ENCODE measurements at regions not wholly inside any gene's neighbourhood (a gene's known extent, or its start where the extent isn't known, plus 50 kb on each side); places are given as distances from the start of the nearest gene placed in this dataset.

GRCh38 chr11:110960167-110960566 is 247.9 kb upstream of the ARHGAP20 start:
- H3K9me3 ChIP-seq (ENCODE audit: control insufficient read depth, low read length) = no peaks in the 10 kb centered on the region
- no peak overlapping the region for H3K27ac ChIP-seq (ENCODE audit: low read depth in 1 of 2, low read length in 2 of 2)
- 67 to 74% methylated on average over 3 of the region's 3 CpGs for WGBS, 2 donors
- H3K4me1 ChIP-seq (ENCODE audit: control insufficient read depth in 1 of 2, insufficient read depth in 2 of 2, low read length in 2 of 2) = no peaks in the 10 kb centered on the region
- DNase-seq (no peak), ATAC-seq (ENCODE audit: low FRiP score) (no peak)
- no peaks in the 10 kb centered on the region for H3K36me3 ChIP-seq (ENCODE audit: control insufficient read depth in 1 of 2, insufficient read depth in 2 of 2, low read length in 1 of 2)
- H3K27me3 ChIP-seq (ENCODE audit: control insufficient read depth in 1 of 2, insufficient read depth in 2 of 2, low read length in 1 of 2) = no peaks in the 10 kb centered on the region
- H3K4me3 ChIP-seq (ENCODE audit: low read length in 2 of 2) = no peak overlapping the region
- intact Hi-C loops (cut with DNase I) = no loop called here

GRCh38 chr11:110958216-110958615 is 246.0 kb upstream of the ARHGAP20 start:
- Histone ChIP-seq H3K36me3 (ENCODE audit: control insufficient read depth in 1 of 2, insufficient read depth in 2 of 2, low read length in 1 of 2) (no peaks in the 10 kb centered on the region), H3K9me3 (ENCODE audit: control insufficient read depth, low read length) (no peaks in the 10 kb centered on the region), H3K4me3 (ENCODE audit: low read length in 2 of 2) (no peak overlapping the region), H3K27me3 (ENCODE audit: control insufficient read depth in 1 of 2, insufficient read depth in 2 of 2, low read length in 1 of 2) (no peaks in the 10 kb centered on the region), H3K27ac (ENCODE audit: low read depth in 1 of 2, low read length in 2 of 2) (no peak overlapping the region), H3K4me1 (ENCODE audit: control insufficient read depth in 1 of 2, insufficient read depth in 2 of 2, low read length in 2 of 2) (no peaks in the 10 kb centered on the region)
- no peak for DNase-seq
- intact Hi-C loops (cut with DNase I) = no loop called here
- WGBS, 2 donors = 90 to 91% methylated on average over 4 of the region's 4 CpGs
- ATAC-seq (ENCODE audit: low FRiP score) = no peak

- Histone ChIP-seq H3K4me3 (ENCODE audit: low read length in 2 of 2) (no peak overlapping the region), H3K9me3 (ENCODE audit: control insufficient read depth, low read length) (no peaks in the 10 kb centered on the region), H3K27ac (ENCODE audit: low read depth in 1 of 2, low read length in 2 of 2) (no peak overlapping the region), H3K36me3 (ENCODE audit: control insufficient read depth in 1 of 2, insufficient read depth in 2 of 2, low read length in 1 of 2) (no peaks in the 10 kb centered on the region), H3K4me1 (ENCODE audit: control insufficient read depth in 1 of 2, insufficient read depth in 2 of 2, low read length in 2 of 2) (no peaks in the 10 kb centered on the region), H3K27me3 (ENCODE audit: control insufficient read depth in 1 of 2, insufficient read depth in 2 of 2, low read length in 1 of 2) (no peaks in the 10 kb centered on the region)
- DNase-seq (no peak), ATAC-seq (ENCODE audit: low FRiP score) (no peak)
- intact Hi-C loops (cut with DNase I) = no loop called here
- 65 to 77% methylated on average over 2 of the region's 2 CpGs for WGBS, 2 donors
Observed at GRCh38 chr11:110955776-110956175, 243.5 kb upstream of the ARHGAP20 start.

GRCh38 chr11:110951950-110952503 is 239.8 kb upstream of the ARHGAP20 start:
- Histone ChIP-seq H3K27me3 (ENCODE audit: control insufficient read depth in 1 of 2, insufficient read depth in 2 of 2, low read length in 1 of 2) (no peaks in the 10 kb centered on the region), H3K36me3 (ENCODE audit: control insufficient read depth in 1 of 2, insufficient read depth in 2 of 2, low read length in 1 of 2) (no peaks in the 10 kb centered on the region), H3K27ac (ENCODE audit: low read depth in 1 of 2, low read length in 2 of 2) (no peak overlapping the region), H3K4me1 (ENCODE audit: control insufficient read depth in 1 of 2, insufficient read depth in 2 of 2, low read length in 2 of 2) (no peaks in the 10 kb centered on the region), H3K9me3 (ENCODE audit: control insufficient read depth, low read length) (no peaks in the 10 kb centered on the region), H3K4me3 (ENCODE audit: low read length in 2 of 2) (no peak overlapping the region)
- no peak for ATAC-seq (ENCODE audit: low FRiP score)
- intact Hi-C loops (cut with DNase I) = no loop called here
- 67 to 71% methylated on average over 4 of the region's 4 CpGs for WGBS, 2 donors
- DNase-seq = no peak

GRCh38 chr11:110951037-110951949 is 239.1 kb upstream of the ARHGAP20 start:
- no peak for DNase-seq
- Histone ChIP-seq H3K4me1 (ENCODE audit: control insufficient read depth in 1 of 2, insufficient read depth in 2 of 2, low read length in 2 of 2) (no peaks in the 10 kb centered on the region), H3K9me3 (ENCODE audit: control insufficient read depth, low read length) (no peaks in the 10 kb centered on the region), H3K4me3 (ENCODE audit: low read length in 2 of 2) (no peak overlapping the region), H3K36me3 (ENCODE audit: control insufficient read depth in 1 of 2, insufficient read depth in 2 of 2, low read length in 1 of 2) (no peaks in the 10 kb centered on the region), H3K27me3 (ENCODE audit: control insufficient read depth in 1 of 2, insufficient read depth in 2 of 2, low read length in 1 of 2) (no peaks in the 10 kb centered on the region), H3K27ac (ENCODE audit: low read depth in 1 of 2, low read length in 2 of 2) (no peak overlapping the region)
- intact Hi-C loops (cut with DNase I) = no loop called here
- ATAC-seq (ENCODE audit: low FRiP score) = no peak
- 86 to 91% methylated on average over 5 of the region's 5 CpGs for WGBS, 2 donors

- 74 to 77% methylated on average over 3 of the region's 3 CpGs for WGBS, 2 donors
- no peak overlapping the region for H3K4me3 ChIP-seq (ENCODE audit: low read length in 2 of 2)
- no peaks in the 10 kb centered on the region for H3K9me3 ChIP-seq (ENCODE audit: control insufficient read depth, low read length)
- H3K4me1 ChIP-seq (ENCODE audit: control insufficient read depth in 1 of 2, insufficient read depth in 2 of 2, low read length in 2 of 2) = no peaks in the 10 kb centered on the region
- H3K27ac ChIP-seq (ENCODE audit: low read depth in 1 of 2, low read length in 2 of 2) = no peak overlapping the region
- DNase-seq (no peak), ATAC-seq (ENCODE audit: low FRiP score) (peak; percentile 31)
- H3K36me3 ChIP-seq (ENCODE audit: control insufficient read depth in 1 of 2, insufficient read depth in 2 of 2, low read length in 1 of 2) = no peaks in the 10 kb centered on the region
- intact Hi-C loops (cut with DNase I) = no loop called here
- H3K27me3 ChIP-seq (ENCODE audit: control insufficient read depth in 1 of 2, insufficient read depth in 2 of 2, low read length in 1 of 2) = no peaks in the 10 kb centered on the region
Observed at GRCh38 chr11:110948112-110948511, 235.9 kb upstream of the ARHGAP20 start.

- Histone ChIP-seq H3K36me3 (ENCODE audit: control insufficient read depth in 1 of 2, insufficient read depth in 2 of 2, low read length in 1 of 2) (no peaks in the 10 kb centered on the region), H3K9me3 (ENCODE audit: control insufficient read depth, low read length) (no peaks in the 10 kb centered on the region), H3K27ac (ENCODE audit: low read depth in 1 of 2, low read length in 2 of 2) (no peak overlapping the region), H3K4me1 (ENCODE audit: control insufficient read depth in 1 of 2, insufficient read depth in 2 of 2, low read length in 2 of 2) (no peaks in the 10 kb centered on the region), H3K27me3 (ENCODE audit: control insufficient read depth in 1 of 2, insufficient read depth in 2 of 2, low read length in 1 of 2) (no peaks in the 10 kb centered on the region), H3K4me3 (ENCODE audit: low read length in 2 of 2) (no peak overlapping the region)
- DNase-seq (no peak), ATAC-seq (ENCODE audit: low FRiP score) (no peak)
- intact Hi-C loops (cut with DNase I) = no loop called here
- 20 to 25% methylated on average over 3 of the region's 3 CpGs for WGBS, 2 donors
Observed at GRCh38 chr11:110947096-110947495, 234.9 kb upstream of the ARHGAP20 start.

GRCh38 chr11:110939471-110939870 is 227.2 kb upstream of the ARHGAP20 start:
- WGBS, 2 donors = 89 to 90% methylated on average over 2 of the region's 2 CpGs

More at GRCh38 chr11:110939471-110939870, 227.2 kb upstream of the ARHGAP20 start:
- Histone ChIP-seq H3K36me3 (ENCODE audit: control insufficient read depth in 1 of 2, insufficient read depth in 2 of 2, low read length in 1 of 2) (no peaks in the 10 kb centered on the region), H3K9me3 (ENCODE audit: control insufficient read depth, low read length) (no peaks in the 10 kb centered on the region), H3K27me3 (ENCODE audit: control insufficient read depth in 1 of 2, insufficient read depth in 2 of 2, low read length in 1 of 2) (no peaks in the 10 kb centered on the region), H3K4me1 (ENCODE audit: control insufficient read depth in 1 of 2, insufficient read depth in 2 of 2, low read length in 2 of 2) (no peaks in the 10 kb centered on the region), H3K27ac (ENCODE audit: low read depth in 1 of 2, low read length in 2 of 2) (no peak overlapping the region), H3K4me3 (ENCODE audit: low read length in 2 of 2) (no peak overlapping the region)
- no peak for ATAC-seq (ENCODE audit: low FRiP score)
- intact Hi-C loops (cut with DNase I) = no loop called here
- no peak for DNase-seq

All from aorta (tissue), 5 donors.